ENCODE measurements at regions not wholly inside any gene's neighbourhood (a gene's known extent, or its start where the extent isn't known, plus 50 kb on each side); places are given as distances from the start of the nearest gene placed in this dataset.
"Not testable (repeated sequence)": the region's sequence is repeated elsewhere in the genome, so short reads cannot be mapped to it uniquely, and the experiment has no call there.

DNA sequence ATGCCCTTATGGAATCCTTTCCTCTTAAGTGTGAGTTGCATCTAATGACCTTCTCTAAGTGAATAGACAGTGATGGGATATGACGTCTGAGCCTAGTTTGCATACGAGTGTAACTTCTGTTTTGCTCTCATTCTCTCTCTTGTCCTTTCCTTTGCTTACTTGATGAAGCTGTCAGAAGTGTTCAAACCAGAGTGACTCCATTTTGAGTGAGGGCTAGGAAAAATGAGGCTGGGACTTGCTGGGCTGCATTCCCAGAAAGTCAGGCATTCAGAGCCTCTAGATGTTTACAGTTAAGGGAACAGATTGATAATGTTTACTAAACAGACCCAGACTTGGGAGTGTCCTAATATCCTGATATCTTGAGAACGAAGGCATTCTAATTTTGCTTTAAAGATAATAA, 311.2 kb upstream of the SOX4 start:
- H3K79me2 ChIP-seq (ENCODE audit: control insufficient read depth, insufficient read depth, low read length, unreplicated experiment); H3K27ac ChIP-seq (ENCODE audit: low read depth, low read length); H3K4me1 ChIP-seq (ENCODE audit: control insufficient read depth, insufficient read depth, low read length, unreplicated experiment); H3K4me3 ChIP-seq (ENCODE audit: low read depth, low read length); H3K27me3 ChIP-seq (ENCODE audit: insufficient read depth, low read length); H3K36me3 ChIP-seq (ENCODE audit: insufficient read depth, low read length); H2AFZ ChIP-seq (ENCODE audit: low read length, unreplicated experiment): not testable (repeated sequence)

DNA sequence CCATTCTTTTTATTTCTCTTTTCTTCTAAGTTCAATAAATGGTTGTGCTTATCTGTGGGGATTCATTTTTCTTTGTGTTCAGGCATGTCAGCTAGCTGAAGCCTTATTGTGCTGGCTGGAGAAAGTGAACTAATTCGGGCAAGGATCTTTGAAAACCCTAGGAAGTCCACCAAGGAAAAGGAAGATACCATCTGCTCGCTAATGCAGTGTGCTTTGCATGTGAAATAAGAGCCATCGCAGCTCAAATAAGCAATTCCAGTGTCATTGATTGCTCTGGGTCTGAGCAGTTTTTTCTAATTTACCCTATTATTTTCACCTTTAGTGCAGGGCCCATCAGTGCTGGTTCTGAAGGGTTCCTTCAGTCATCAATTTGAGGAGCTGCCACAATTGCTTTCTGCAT, 309.4 kb upstream of the SOX4 start:
- no peaks in the 10 kb centered on the region for H3K4me1 ChIP-seq (ENCODE audit: control insufficient read depth, insufficient read depth, low read length, unreplicated experiment)
- no peak overlapping the region for H3K27ac ChIP-seq (ENCODE audit: low read depth, low read length)
- H3K79me2 ChIP-seq (ENCODE audit: control insufficient read depth, insufficient read depth, low read length, unreplicated experiment), result no peaks in the 10 kb centered on the region
- no peak overlapping the region for H2AFZ ChIP-seq (ENCODE audit: low read length, unreplicated experiment)
- H3K4me3 ChIP-seq (ENCODE audit: low read depth, low read length), result no peak overlapping the region
- no peaks in the 10 kb centered on the region for H3K36me3 ChIP-seq (ENCODE audit: insufficient read depth, low read length)
- peaks cover 4% of the 10 kb centered on the region; the same call in 1 of the 2 replicates for H3K27me3 ChIP-seq (ENCODE audit: insufficient read depth, low read length)

DNA sequence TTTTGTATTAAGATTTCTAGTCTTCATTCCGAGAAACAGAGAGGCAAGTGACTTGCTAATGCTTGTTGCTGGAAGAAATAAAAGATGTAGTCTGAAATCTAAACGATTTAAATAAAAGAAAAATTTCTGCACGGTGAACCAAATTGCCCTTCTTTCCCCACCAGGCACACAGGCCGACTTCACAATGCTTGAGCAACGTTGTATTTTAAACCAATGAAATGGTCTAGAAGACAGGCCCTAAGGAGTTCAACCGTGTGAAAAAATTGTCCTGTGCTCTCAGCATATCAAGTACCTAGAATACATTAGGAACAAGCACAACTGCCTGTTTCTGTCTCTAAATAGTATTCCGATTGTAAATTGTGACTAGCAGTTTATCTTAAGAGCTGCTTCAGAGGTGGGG, 308.8 kb upstream of the SOX4 start:
- H3K27me3 ChIP-seq (ENCODE audit: insufficient read depth, low read length), result peaks cover 4% of the 10 kb centered on the region; the same call in 1 of the 2 replicates
- H2AFZ ChIP-seq (ENCODE audit: low read length, unreplicated experiment), result no peak overlapping the region
- no peaks in the 10 kb centered on the region for H3K79me2 ChIP-seq (ENCODE audit: control insufficient read depth, insufficient read depth, low read length, unreplicated experiment)
- H3K4me3 ChIP-seq (ENCODE audit: low read depth, low read length), result no peak overlapping the region
- no peaks in the 10 kb centered on the region for H3K36me3 ChIP-seq (ENCODE audit: insufficient read depth, low read length)
- H3K27ac ChIP-seq (ENCODE audit: low read depth, low read length), result no peak overlapping the region
- H3K4me1 ChIP-seq (ENCODE audit: control insufficient read depth, insufficient read depth, low read length, unreplicated experiment), result no peaks in the 10 kb centered on the region

DNA sequence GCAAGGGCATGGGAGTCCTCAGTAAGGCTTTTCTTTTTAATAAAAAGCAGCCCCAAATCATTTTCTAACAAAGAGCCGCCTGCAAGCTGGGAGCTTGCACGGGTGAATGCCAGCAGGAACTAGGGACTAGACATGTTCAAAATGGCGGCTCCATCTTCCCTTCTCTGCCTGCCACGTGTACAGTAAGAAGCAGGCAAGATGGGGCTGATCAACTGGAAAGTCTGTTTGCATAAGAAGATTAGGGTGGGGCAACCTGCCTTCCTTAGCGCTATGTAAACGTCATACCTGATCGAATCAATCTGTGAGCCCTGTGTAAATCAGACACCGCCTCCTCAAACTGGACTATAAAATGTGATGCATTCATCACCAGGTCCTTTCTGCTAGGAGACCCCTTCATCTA, 299.4 kb upstream of the SOX4 start:
- no peak overlapping the region for H2AFZ ChIP-seq (ENCODE audit: low read length, unreplicated experiment)
- no peaks in the 10 kb centered on the region; the same call in 1 of the 2 replicates for H3K27me3 ChIP-seq (ENCODE audit: insufficient read depth, low read length)
- H3K4me1 ChIP-seq (ENCODE audit: control insufficient read depth, insufficient read depth, low read length, unreplicated experiment), result no peaks in the 10 kb centered on the region
- no peaks in the 10 kb centered on the region for H3K79me2 ChIP-seq (ENCODE audit: control insufficient read depth, insufficient read depth, low read length, unreplicated experiment)
- H3K36me3 ChIP-seq (ENCODE audit: insufficient read depth, low read length), result no peaks in the 10 kb centered on the region
- no peak overlapping the region for H3K27ac ChIP-seq (ENCODE audit: low read depth, low read length)
- no peak overlapping the region for H3K4me3 ChIP-seq (ENCODE audit: low read depth, low read length)

DNA sequence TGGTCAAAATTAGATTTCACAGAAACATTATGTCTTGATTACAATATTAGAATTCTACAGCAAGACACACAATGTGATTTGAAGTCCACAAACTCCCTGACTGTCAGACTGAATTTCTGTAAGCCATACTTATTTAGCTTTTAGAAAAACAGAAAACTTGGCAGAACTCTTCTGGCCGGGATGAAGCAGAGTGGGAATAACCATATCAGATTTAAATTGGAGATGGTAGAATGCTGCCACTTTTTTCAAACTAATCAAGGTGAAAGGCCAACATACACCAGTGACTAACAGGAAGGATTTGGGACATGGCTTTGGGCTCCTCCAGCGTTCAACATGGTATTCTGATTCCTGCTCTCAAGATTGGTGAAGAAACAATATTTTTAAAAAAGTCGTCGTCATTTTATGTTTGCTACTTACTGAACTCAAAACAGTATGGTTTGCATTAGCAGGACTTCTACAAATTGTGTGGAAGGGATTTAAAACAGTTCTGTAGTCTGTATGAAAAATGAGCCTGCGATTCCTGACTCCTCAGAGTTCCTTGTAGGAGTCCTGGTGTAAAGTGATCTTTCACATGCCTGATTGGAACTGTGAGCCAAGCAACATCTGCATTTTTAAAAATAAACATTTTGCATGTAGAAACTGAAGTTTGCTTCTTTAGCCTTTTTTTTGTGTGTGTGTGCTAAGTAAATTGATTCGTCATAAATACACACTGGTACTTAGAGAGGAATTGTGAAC, 297.9 kb upstream of the SOX4 start:
- Histone ChIP-seq H3K4me1 (ENCODE audit: control insufficient read depth, insufficient read depth, low read length, unreplicated experiment) (no peaks in the 10 kb centered on the region), H3K79me2 (ENCODE audit: control insufficient read depth, insufficient read depth, low read length, unreplicated experiment) (no peaks in the 10 kb centered on the region), H3K4me3 (ENCODE audit: low read depth, low read length) (no peak overlapping the region), H3K27ac (ENCODE audit: low read depth, low read length) (no peak overlapping the region), H3K36me3 (ENCODE audit: insufficient read depth, low read length) (no peaks in the 10 kb centered on the region), H3K27me3 (ENCODE audit: insufficient read depth, low read length) (no peaks in the 10 kb centered on the region; the same call in 1 of the 2 replicates), H2AFZ (ENCODE audit: low read length, unreplicated experiment) (no peak overlapping the region)

DNA sequence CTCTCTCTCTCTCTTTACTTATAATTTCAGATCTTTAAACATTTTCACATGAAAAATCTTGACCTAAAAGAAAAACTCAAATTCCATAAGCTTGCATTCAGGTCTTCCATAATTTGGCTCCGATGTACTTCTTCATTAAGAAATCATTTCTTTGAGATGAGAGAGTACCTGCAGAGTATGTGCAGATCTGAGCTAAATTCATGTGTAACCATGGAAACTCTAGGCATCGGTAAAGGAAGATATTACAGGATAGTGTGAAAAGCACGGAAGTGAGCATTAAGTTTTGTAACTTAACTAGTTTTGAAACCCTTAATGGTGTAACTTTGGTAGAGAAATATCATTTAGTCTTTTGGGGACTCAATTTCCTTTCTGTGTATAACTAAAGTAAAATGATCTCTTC, 295.9 kb upstream of the SOX4 start:
- H3K27me3 ChIP-seq (ENCODE audit: insufficient read depth, low read length), result no peaks in the 10 kb centered on the region; the same call in 1 of the 2 replicates
- H3K36me3 ChIP-seq (ENCODE audit: insufficient read depth, low read length), result no peaks in the 10 kb centered on the region
- no peak overlapping the region for H3K27ac ChIP-seq (ENCODE audit: low read depth, low read length)
- no peak overlapping the region for H3K4me3 ChIP-seq (ENCODE audit: low read depth, low read length)
- no peaks in the 10 kb centered on the region for H3K4me1 ChIP-seq (ENCODE audit: control insufficient read depth, insufficient read depth, low read length, unreplicated experiment)
- H3K79me2 ChIP-seq (ENCODE audit: control insufficient read depth, insufficient read depth, low read length, unreplicated experiment), result no peaks in the 10 kb centered on the region
- H2AFZ ChIP-seq (ENCODE audit: low read length, unreplicated experiment), result no peak overlapping the region

DNA sequence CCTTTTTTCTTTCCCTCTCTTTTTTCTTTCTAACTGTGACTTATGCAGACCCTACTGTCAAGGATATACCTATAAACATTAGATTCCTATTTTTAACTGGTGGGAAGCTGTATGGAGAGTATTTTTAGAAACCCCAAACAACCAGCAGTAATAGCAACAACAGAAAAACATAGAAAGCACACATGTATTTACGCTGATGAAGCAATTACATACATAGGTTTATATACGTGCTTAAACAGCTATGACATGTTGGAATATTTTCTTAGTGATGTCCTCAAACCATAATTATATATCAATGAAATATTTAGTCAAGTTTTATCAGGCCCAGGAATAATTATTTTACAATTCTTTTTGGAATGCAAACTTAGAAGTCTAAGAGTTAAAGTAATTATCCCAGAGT, 294.3 kb upstream of the SOX4 start:
- no peaks in the 10 kb centered on the region for H3K36me3 ChIP-seq (ENCODE audit: insufficient read depth, low read length)
- no peak overlapping the region for H2AFZ ChIP-seq (ENCODE audit: low read length, unreplicated experiment)
- H3K27ac ChIP-seq (ENCODE audit: low read depth, low read length), result no peak overlapping the region
- H3K4me3 ChIP-seq (ENCODE audit: low read depth, low read length), result no peak overlapping the region
- no peaks in the 10 kb centered on the region; the same call in 1 of the 2 replicates for H3K27me3 ChIP-seq (ENCODE audit: insufficient read depth, low read length)
- no peaks in the 10 kb centered on the region for H3K4me1 ChIP-seq (ENCODE audit: control insufficient read depth, insufficient read depth, low read length, unreplicated experiment)
- H3K79me2 ChIP-seq (ENCODE audit: control insufficient read depth, insufficient read depth, low read length, unreplicated experiment), result no peaks in the 10 kb centered on the region

DNA sequence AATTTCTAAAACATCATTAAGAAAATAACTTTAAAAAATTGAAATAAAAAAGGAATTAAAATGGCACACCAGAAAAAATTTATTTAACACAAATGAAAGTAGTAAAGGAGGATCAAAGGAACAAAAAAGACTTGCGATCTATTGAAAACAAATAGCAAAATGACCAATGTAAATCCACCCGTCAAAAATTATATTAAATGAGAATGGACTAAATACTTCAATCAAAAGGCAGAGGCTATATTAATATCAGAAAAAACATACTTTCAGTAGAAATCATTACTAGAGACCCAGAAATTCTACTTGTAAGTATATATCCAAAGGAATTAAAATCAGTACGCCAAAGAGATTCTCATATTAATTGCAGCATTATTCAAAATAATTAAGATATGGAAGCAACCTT, 293.1 kb upstream of the SOX4 start:
- H3K36me3 ChIP-seq (ENCODE audit: insufficient read depth, low read length), result no peaks in the 10 kb centered on the region
- no peaks in the 10 kb centered on the region for H3K4me1 ChIP-seq (ENCODE audit: control insufficient read depth, insufficient read depth, low read length, unreplicated experiment)
- no peak overlapping the region for H3K4me3 ChIP-seq (ENCODE audit: low read depth, low read length)
- no peaks in the 10 kb centered on the region for H3K27me3 ChIP-seq (ENCODE audit: insufficient read depth, low read length)
- H3K27ac ChIP-seq (ENCODE audit: low read depth, low read length), result no peak overlapping the region
- H2AFZ ChIP-seq (ENCODE audit: low read length, unreplicated experiment), result no peak overlapping the region
- H3K79me2 ChIP-seq (ENCODE audit: control insufficient read depth, insufficient read depth, low read length, unreplicated experiment), result no peaks in the 10 kb centered on the region

DNA sequence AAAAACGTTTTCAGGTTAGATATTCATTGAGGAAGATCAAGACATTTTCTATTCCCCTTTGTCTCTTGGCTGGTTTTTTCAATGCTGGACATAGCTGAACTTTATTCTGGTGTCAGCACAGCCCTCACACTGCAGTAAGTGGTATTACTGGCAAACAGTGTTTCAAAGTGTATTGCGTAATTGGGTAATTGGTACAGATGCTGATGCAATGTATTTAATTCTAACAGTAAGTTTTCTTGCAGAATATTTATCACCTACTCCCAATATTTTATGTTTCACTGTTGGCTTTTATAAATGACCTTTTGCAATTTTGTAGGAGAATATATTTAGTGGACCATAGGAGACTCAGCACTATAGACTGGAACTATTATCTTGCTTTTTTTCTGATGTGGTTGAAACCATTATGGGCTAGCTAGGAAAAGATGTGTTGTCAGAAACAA, 287.6 kb upstream of the SOX4 start:
- Histone ChIP-seq H2AFZ (ENCODE audit: low read length, unreplicated experiment) (no peak overlapping the region), H3K79me2 (ENCODE audit: control insufficient read depth, insufficient read depth, low read length, unreplicated experiment) (no peaks in the 10 kb centered on the region)

DNA sequence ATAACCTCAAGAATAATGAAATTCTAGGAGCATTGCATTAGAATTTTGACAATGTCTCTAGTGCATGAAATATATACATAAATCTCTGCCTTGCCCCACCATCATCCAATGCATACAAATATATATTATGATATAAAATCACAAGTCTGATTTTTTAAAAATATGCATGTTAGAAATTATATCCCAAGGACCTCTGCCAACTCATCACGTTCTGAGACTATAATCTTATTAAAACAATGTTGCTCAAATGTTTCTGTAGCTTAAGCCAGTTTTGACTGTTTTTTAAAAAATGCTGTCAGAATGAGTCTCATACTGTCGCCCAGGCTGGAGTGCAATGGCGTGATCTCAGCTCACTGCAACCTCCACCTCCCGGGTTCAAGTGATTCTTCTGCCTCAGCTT, 287.0 kb upstream of the SOX4 start:
- no peaks in the 10 kb centered on the region for H3K79me2 ChIP-seq (ENCODE audit: control insufficient read depth, insufficient read depth, low read length, unreplicated experiment)
- H3K36me3 ChIP-seq (ENCODE audit: insufficient read depth, low read length), result no peaks in the 10 kb centered on the region
- H2AFZ ChIP-seq (ENCODE audit: low read length, unreplicated experiment), result no peak overlapping the region
- no peaks in the 10 kb centered on the region for H3K27me3 ChIP-seq (ENCODE audit: insufficient read depth, low read length)
- H3K27ac ChIP-seq (ENCODE audit: low read depth, low read length), result no peak overlapping the region
- H3K4me3 ChIP-seq (ENCODE audit: low read depth, low read length), result no peak overlapping the region
- H3K4me1 ChIP-seq (ENCODE audit: control insufficient read depth, insufficient read depth, low read length, unreplicated experiment), result no peaks in the 10 kb centered on the region

More for the DNA sequence above, 287.6 kb upstream of the SOX4 start:
- no peaks in the 10 kb centered on the region for H3K27me3 ChIP-seq (ENCODE audit: insufficient read depth, low read length)
- no peak overlapping the region for H3K27ac ChIP-seq (ENCODE audit: low read depth, low read length)
- no peaks in the 10 kb centered on the region for H3K36me3 ChIP-seq (ENCODE audit: insufficient read depth, low read length)
- H3K4me3 ChIP-seq (ENCODE audit: low read depth, low read length), result no peak overlapping the region
- H3K4me1 ChIP-seq (ENCODE audit: control insufficient read depth, insufficient read depth, low read length, unreplicated experiment), result no peaks in the 10 kb centered on the region

DNA sequence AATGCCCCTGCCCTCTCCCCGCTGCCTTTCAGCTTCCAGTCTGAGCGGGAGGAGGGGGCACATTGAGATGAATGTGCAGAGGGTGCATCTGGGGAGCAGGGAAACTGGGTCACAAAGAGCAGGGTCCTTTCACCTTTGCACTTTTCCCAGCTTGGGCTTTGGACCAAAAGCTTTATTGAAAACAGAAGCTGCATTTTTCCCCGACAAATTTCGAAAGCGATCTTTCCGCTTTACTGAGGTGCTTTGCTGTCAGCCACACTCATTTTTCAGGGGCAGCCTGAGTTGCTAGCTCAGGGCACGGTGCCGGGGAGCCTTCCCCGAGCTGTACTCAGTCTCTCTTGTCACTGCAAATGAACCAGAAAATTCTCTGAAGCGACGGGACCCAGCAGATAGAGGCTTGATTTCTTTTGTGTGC, 283.7 kb upstream of the SOX4 start:
- Histone ChIP-seq H3K4me1 (ENCODE audit: control insufficient read depth, insufficient read depth, low read length, unreplicated experiment) (no peaks in the 10 kb centered on the region), H3K27me3 (ENCODE audit: insufficient read depth, low read length) (no peaks in the 10 kb centered on the region), H3K79me2 (ENCODE audit: control insufficient read depth, insufficient read depth, low read length, unreplicated experiment) (no peaks in the 10 kb centered on the region), H3K4me3 (ENCODE audit: low read depth, low read length) (peak overlapping the region; percentile 47), H3K36me3 (ENCODE audit: insufficient read depth, low read length) (no peaks in the 10 kb centered on the region), H3K27ac (ENCODE audit: low read depth, low read length) (no peak overlapping the region), H2AFZ (ENCODE audit: low read length, unreplicated experiment) (peak overlapping the region; percentile 30)
